ENCODE measurements at regions not wholly inside any gene's neighbourhood (a gene's known extent, or its start where the extent isn't known, plus 50 kb on each side); places are given as distances from the start of the nearest gene placed in this dataset.

- no peak for DNase-seq (ENCODE audit: low read depth in 2 of 2, low spot score in 1 of 2)
Observed at GRCh38 chr4:56241500-56241899, 145.8 kb downstream of the AASDH start.

GRCh38 chr4:56240554-56241174, 146.6 kb downstream of the AASDH start:
- DNase-seq (ENCODE audit: low read depth in 2 of 2, low spot score in 1 of 2) = no peak

DNA sequence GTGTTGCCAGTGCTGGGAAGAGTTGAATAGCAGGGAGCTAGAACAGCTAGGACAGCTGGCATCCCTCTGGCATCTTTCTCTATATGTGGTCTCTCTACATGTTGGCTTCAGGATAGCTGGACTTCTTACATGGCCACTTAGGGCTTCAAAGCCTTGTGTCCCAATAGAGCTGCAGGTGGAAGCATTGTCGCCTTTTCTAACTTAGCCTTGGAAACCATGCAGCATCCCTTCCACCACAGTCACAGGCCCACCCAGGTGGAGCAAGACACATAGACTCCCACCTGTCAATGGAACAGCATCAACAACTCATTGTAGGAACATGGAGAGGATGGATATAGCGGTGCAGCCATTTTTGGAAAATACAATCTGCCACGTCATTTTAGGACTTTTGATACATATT, 149.0 kb downstream of the AASDH start:
- DNase-seq (ENCODE audit: low read depth in 2 of 2, low spot score in 1 of 2) = no peak

DNA sequence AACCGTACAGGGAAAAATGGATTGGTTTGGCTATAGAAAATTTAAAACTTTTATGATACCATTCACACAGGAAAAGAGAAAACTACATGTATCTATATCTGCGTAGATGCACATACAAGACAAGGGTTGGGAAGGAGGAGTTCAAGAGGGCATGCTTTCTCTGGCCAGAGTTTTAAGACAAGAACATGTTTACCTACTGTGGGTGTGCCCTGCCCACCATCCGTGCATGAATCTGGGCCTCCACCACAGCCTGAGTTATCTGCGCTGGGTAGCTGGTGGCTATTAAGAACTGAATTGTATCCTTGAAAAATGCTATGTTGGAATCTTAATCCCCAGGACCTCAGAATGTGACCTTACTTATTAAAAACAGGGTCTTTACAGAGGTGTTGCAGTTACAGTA, 151.6 kb downstream of the AASDH start:
- DNase-seq (ENCODE audit: low read depth in 2 of 2, low spot score in 1 of 2) = no peak

DNA sequence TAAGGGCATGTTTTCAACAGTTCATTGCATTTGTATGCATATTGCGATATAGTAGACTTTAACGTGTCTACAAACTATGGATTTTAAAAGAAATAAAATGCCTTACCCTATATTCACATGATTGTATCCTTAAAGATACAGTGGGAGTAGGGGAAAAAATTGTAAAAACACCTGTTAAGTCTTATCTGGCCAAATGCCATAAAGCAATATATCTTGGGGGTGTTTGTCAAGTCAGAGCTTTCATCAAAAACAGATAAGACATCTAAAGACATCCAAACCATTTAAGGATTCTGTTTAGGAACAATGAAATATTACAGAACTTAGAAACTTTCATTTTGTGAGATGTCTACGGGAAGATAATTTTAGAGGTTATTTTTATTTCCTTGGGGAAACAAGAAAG, 152.3 kb downstream of the AASDH start:
- DNase-seq (ENCODE audit: low read depth in 2 of 2, low spot score in 1 of 2) = no peak

- no peak for DNase-seq (ENCODE audit: low read depth in 2 of 2, low spot score in 1 of 2)
Observed at GRCh38 chr4:56234098-56234497, 153.2 kb downstream of the AASDH start.

DNA sequence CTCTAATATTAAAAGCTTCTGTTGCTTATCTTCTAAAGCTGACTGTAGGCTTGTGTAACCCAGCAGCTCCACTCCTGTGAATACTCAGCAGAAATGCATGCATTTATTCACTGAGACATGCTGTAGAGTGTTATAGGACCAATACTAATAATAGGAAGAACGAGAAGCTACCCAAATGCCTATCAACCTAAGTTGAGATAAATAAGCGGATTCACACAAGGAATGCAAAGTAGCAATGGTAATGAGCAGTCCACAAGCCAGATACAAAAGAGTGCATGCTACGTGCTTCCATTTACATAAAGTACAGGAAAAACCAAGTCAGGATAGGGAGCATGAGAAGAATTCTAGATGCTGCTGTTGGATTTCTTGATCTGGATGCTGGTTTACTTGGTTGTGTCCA, 155.9 kb downstream of the AASDH start:
- DNase-seq (ENCODE audit: low read depth in 2 of 2, low spot score in 1 of 2) = no peak

DNA sequence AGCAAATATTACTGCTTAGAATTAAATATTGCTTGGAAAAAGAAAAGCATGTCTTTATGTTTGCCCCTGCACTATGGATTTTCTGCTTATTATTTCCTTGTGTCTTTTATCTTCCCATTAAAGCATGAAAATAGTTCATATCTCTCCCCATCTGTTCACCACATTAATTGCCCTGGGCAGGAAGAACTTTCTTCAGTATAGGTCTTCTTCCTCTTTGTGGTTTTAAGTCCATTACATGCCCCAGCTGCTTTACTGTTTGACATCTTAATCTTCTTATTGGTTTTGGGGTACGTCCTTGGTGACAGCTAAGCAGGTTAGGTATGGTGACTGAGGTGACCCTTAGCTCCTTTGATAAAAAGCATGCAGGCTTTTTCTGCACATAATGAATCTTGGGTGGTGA, 157.3 kb downstream of the AASDH start:
- DNase-seq (ENCODE audit: low read depth in 2 of 2, low spot score in 1 of 2) = no peak

DNA sequence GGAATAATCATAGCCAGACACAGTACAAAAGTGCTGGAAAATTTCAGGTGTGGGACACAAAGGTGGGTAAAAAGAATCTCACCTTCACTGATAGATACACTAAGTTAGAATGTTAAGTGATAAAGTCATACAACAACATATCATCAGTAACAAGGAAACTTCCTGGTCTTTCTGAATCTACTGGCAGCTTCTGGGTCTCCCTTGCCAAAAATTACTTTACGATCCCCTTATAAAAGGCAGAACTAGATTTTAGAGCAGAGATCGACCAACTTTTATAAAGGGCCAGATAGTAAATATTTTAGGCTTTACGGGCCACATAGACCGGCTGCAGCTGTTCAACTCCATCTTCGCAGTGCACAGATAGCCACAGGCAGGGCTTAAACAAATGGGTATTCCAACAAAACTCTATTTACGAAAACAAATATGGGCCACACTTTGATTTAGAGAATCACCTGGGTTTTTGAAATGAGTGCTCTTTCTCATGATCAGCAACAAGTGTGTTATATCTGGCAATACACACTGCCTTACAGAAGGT, 159.9 kb downstream of the AASDH start:
- DNase-seq (ENCODE audit: low read depth in 2 of 2, low spot score in 1 of 2) = no peak

- DNase-seq (ENCODE audit: low read depth in 2 of 2, low spot score in 1 of 2) = no peak
Observed at GRCh38 chr4:56226579-56226978, 160.7 kb downstream of the AASDH start.

DNA sequence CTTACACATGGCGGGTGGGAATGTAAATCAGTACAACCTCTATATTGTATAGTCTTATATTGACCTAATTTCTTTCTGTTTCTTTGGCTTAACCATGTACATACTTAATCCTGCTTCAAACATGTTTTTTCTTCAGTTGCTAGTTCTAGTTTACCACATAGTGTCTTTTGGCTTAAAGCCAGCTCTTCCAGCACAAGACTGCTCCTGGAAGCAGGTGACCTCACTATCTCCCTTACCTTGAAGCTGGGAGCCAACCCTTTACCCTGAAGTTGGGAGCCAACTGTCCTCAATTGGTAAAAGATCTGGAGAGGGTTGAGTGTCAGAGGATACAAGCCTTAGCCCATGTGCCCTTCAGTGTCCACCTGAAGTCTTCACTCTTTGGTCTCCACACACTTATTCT, 162.7 kb downstream of the AASDH start:
- no peak for DNase-seq (ENCODE audit: low read depth in 2 of 2, low spot score in 1 of 2)

GRCh38 chr4:56222514-56222913, 164.8 kb downstream of the AASDH start:
- DNase-seq (ENCODE audit: low read depth in 2 of 2, low spot score in 1 of 2) = no peak

DNA sequence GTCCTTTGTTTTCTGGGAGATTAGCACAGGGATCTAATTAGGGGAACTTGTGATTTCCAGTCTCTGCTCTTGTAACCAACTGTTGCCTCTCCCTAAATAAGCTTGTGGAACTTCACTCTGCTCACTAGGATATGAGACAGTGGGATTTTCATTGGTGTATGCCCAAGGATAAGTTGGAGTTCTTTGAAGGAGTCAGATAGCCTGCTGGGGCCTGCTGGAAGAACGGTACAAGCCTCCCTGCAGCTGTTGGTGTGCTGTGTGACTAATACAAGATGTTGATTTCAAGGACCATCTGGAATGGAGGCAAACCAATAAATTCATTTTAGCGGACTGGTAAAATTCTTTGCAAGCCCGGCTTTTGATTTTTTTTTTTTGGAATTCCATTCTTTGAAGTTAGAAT, 167.0 kb downstream of the AASDH start:
- no peak for DNase-seq (ENCODE audit: low read depth in 2 of 2, low spot score in 1 of 2)

DNA sequence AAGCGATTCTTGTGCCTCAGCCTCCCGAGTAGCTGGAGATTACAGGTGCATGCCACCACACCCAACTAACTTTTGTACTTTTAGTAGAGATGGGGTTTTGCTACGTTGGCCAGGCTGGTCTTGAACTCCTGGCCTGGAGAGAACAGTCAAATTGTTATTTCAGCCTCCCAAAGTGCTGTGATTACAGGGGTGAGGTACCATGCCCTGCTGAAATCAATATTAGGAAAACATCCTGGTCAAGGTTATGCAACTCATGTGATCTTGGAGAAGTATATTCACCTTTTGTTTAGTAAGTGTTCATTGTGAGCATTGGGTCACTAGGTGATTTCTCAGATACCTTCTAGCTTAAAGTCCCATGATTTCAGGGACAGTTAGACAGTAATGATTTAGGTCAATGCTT, 167.8 kb downstream of the AASDH start:
- no peak for DNase-seq (ENCODE audit: low read depth in 2 of 2, low spot score in 1 of 2)

- no peak for DNase-seq (ENCODE audit: low read depth in 2 of 2, low spot score in 1 of 2)
Observed at GRCh38 chr4:56218230-56218895, 168.9 kb downstream of the AASDH start.

DNA sequence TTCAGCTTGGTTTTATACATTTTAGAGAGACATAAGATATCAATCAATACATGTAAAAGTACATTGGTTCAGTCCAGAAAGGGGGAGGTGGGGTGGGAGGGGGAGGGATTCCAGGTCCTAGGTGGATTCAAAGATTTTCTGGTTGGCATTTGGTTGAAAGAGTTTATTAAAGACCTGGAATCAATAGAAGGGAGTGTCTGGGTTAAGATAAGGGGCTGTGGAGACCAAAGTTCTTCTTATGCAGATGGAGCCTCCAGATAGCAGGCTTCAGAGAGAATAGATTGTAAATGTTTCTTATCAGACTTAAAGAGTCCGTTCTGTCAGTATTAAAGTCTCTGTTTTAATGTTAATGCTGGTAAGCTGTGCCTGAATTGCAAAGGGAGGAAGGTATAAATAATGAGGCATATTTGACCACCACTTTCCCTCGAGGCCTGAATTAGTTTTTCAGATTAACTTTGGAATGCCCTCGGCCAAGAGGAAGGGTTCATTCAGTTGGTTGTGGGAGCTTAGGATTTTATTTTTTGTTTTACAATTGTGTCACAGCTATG, 169.9 kb downstream of the AASDH start:
- DNase-seq (ENCODE audit: low read depth in 2 of 2, low spot score in 1 of 2) = no peak

DNA sequence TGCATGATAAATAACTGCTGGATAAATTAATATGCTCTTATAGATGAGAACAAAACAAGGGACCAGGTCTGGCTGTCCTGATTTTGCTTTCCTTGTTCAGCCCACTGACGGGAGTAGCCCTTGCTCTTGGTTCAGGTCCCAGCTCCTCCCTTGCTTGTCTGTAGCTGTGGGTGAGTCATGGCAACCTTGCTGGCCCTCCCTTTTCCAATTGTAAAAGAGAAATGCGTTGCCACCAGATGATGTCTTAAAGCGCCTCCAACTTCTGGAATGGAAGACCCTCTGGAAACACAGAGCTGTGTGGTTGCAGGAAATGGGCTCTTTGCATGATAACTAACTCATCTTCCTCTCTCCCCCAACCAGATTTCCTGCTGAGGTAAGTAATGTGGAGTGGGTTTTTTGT, 171.4 kb downstream of the AASDH start:
- DNase-seq (ENCODE audit: low read depth in 2 of 2, low spot score in 1 of 2) = no peak

DNA sequence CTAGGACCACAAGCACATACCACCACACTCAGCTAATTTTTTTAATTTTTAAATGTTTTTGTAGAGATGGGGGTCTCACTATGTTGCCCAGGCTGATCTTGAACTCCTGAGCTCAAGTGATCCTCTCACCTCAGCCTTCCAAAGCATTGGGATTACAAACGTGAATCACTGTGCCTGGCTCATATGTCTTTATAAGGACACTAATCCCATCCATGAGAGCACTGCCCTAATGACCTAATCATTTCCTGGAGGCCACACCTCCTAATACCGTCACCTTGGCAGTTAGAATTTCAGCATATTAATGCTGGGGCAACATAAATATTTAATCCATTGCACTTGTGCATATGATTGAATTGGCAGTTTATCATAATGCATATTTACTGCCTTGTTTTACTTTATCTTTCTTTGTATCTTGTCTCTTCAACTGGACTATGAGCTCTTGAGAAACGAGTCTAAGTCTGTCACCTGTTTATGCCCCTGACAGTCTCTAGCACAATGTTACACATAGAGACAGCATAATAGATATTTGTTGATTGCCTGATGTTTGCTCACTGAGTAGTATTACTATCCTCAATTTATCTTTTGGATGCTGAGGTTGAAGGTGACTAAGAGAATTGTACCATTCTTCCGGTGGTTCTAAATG, 172.0 kb downstream of the AASDH start:
- DNase-seq (ENCODE audit: low read depth in 2 of 2, low spot score in 1 of 2) = no peak

DNA sequence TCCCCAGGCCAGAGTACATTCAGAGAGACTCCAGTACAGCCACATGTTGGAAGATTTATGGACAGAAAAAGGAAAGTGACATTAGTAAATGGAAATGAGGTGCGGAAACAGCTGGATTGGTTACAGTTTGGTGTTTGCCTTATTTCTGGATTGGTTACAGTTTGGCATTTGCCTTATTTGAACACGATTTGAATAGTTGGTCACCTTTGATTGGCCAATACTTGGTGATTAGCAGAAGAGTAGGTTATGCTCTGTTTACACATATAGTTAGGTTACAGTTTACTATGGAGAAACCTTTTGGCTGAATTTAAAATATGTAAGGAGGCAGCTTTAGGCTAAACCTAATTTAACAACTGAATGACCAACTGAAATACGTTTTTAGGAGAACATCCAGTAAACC, 173.7 kb downstream of the AASDH start:
- no peak for DNase-seq (ENCODE audit: low read depth in 2 of 2, low spot score in 1 of 2)

GRCh38 chr4:56212774-56213173, 174.5 kb downstream of the AASDH start:
- DNase-seq (ENCODE audit: low read depth in 2 of 2, low spot score in 1 of 2) = no peak

DNA sequence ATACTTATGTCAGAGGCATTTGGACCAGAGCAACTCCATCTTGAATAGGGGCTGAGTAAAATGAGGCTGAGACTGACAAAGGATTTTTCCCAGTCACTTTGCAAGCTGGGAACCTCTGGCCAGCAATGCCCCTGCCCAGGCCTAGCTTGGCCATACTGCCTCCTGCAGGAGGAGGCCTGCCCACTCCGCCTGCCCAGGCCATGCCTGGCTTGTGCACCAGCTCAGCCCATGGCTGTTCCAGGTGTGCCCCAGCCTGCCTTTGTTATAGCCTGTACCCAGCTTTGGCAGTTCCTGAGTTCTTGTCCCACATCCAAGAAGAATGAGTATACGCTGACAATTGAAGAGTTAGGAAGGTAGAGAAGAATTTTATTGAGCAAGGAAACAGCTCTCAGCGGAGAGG, 176.1 kb downstream of the AASDH start:
- DNase-seq (ENCODE audit: low read depth in 2 of 2, low spot score in 1 of 2) = no peak

- no peak for DNase-seq (ENCODE audit: low read depth in 2 of 2, low spot score in 1 of 2)
Observed at GRCh38 chr4:56210397-56210796, 176.9 kb downstream of the AASDH start.

Measured in stimulated activated CD8-positive, alpha-beta memory T cell treated with anti-CD3 and anti-CD28 coated beads, Interleukin-4, amount 100 ng/mL, for 4 hours (primary cell).